Stimulated activated CD8-positive, alpha-beta memory T cell treated with anti-CD3 and anti-CD28 coated beads, Interleukin-7, amount 100 ng/mL, for 48 hours (primary cell): ENCODE measurements at regions not wholly inside any gene's neighbourhood (a gene's known extent, or its start where the extent isn't known, plus 50 kb on each side); places are given as distances from the start of the nearest gene placed in this dataset.
"Not testable (repeated sequence)": the region's sequence is repeated elsewhere in the genome, so short reads cannot be mapped to it uniquely, and the experiment has no call there.

Experiments used
- DNase-seq, 2 donors: peaks; one replicate each; pipeline ENCODE4 v3.0.0-alpha.2; 2020; ENCODE audit warnings: low read depth in 1 of 2; ENCODE audit errors: extremely low read depth in 1 of 2

GRCh38 chr12:13404631-13405473, 208.3 kb downstream of the EMP1 start:
- no peak for DNase-seq

GRCh38 chr12:13404111-13404628, 207.6 kb downstream of the EMP1 start:
- no peak for DNase-seq

DNA sequence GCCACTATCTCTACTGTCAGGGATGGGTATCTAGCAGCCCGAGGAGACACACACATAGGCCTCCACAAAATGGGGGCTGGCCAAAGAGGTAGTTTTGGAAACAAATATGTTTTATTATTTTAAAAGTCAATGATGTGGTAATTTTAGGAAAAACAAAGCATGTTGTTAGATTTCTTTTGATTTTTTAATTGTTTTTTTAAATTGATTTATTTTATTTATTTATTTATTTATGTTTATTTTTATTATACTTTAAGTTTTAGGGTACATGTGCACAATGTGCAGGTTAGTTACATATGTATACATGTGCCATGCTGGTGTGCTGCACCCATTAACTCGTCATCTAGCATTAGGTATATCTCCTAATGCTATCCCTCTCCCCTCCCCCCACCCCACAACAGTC, 194.8 kb downstream of the EMP1 start:
- not testable (repeated sequence) for DNase-seq

- no peak for DNase-seq
These were observed 194.4 kb downstream of the EMP1 start for GRCh38 chr12:13390918-13391317.

GRCh38 chr12:13390381-13390861, 193.9 kb downstream of the EMP1 start:
- DNase-seq, result no peak

DNA sequence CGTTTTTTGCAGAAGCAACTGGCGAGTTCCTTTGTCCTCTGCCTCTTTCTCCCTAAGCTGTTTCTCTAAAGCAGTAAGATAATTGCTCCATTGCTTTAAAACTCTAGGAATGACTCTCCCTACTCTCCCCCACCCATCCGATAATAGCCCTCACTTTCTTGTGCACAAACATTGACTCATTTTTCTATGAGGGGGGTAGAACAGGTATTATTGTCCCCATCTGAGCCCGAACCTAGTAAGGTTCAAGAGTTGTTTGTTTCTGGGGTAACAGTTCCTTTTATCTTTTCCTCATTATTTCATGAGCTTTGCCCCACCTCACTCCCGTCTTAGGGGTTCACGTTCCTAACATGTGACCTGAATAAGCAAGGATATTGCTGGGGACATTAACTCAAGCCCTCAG, 190.6 kb downstream of the EMP1 start:
- no peak for DNase-seq

DNA sequence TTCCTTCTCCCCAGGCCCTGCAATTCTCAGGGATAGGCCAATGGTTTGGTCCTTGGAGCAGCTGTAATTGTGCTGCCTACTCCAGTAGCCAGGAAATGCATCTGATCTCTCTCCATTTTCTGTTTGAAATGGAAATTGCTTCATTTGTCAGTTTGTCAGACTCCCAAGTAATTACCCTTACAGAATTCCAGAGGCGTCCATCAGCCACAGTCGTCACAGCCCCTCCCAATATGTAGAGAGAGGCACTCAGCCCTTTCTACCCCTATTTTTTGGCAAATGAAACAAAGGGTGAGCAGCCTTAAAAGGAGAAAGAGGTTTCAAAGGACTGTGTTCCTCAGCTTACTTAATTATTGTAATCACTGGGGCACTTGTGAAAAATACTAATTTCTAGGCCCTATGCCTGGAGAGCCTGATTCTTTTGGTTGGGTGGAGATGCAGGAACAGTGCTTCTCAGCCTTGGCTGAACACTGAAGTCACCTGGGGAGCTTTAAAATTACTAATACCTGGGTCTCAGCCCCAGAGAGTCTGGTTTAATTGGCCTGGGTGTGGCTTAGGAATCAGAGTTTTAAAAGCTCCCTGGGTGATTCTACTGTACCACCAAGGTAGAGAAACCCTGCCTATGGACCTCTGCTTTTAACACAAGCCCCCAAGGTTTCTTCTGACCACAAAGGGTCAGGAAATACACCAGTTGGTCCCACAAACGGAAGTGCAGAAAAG, 190.0 kb downstream of the EMP1 start:
- DNase-seq, result no peak

DNA sequence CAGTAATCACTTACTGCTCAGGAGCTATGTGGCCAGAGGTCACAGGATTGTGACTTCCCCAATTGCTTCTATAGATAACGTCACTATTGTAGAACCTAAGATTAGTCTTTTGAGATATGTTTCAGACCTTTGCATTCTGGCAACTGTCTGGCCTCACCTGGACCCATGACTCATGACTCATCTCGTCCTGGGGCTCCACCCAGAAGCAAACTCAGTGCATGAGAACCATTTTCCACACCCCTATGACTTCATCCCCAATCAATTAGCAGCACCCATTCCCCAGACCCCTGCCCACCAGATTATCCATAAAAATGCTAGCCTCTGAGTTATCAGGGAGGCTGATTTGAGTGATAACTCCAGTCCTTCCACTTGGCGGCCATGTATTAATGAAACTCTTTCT, 186.9 kb downstream of the EMP1 start:
- DNase-seq, result no peak

GRCh38 chr12:13380297-13380696, 183.8 kb downstream of the EMP1 start:
- no peak for DNase-seq

GRCh38 chr12:13379531-13380188, 183.1 kb downstream of the EMP1 start:
- no peak for DNase-seq

DNA sequence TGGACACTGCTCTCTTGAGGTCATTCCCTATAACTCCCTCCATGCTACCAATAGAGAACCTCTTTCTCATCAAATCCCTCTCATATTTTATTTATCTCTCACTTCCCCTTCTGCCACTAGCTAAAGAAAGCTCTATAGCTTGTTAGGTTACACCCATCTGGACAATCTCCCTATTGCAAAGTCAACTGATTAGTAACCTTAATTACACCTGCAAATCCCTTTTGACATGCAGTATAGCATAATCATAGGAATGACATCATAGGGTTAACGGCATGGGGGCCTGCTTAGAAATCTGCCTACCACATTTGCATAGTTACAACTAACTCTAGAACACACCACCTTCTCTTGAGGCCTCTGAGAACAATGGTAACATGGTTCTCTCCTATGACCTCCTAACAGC, 181.2 kb downstream of the EMP1 start:
- no peak for DNase-seq

- DNase-seq, result no peak
These were observed 180.3 kb downstream of the EMP1 start for GRCh38 chr12:13376610-13377373.

- no peak for DNase-seq
These were observed 179.2 kb downstream of the EMP1 start for GRCh38 chr12:13375583-13376345.

GRCh38 chr12:13374793-13375192, 178.3 kb downstream of the EMP1 start:
- DNase-seq, result no peak

DNA sequence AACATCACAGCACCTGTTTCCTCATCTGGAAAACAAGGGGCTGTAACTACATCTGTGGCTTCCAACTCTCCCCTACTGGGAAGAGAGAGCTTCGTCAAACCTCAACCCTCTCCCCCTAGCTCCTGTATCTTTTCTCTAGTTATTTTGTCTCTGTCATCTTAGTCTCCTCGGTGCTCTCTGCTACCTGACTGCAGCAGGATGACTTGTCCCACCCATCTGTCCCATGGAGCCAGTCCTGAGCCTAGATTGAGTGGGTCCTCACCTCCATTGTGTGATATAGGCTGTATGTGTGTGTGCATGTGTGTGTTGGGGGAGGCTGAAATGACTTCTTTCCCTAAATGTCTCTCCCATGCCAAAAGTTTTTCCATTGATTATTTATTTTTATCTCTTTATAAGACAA, 177.3 kb downstream of the EMP1 start:
- DNase-seq, result no peak

GRCh38 chr12:13373131-13373530, 176.6 kb downstream of the EMP1 start:
- no peak for DNase-seq

DNA sequence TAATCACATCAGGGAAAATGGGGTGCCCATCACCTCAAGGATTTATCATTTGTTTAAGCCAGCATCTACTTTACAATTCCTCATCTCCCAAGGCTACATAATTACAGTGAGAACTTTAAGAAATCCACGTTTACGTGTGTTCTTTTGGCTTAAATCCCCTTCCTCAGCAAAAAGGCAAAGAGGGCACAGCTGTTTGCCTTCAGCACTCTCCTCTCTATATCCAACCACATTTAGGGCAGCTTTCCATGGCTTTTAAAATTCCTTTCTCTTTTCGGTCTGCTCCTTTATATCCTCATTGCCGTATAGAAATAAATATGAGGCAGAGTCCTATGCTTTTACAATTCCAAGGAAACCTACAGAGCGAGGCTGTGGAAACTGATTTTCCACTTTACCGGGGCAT, 175.9 kb downstream of the EMP1 start:
- no peak for DNase-seq

DNA sequence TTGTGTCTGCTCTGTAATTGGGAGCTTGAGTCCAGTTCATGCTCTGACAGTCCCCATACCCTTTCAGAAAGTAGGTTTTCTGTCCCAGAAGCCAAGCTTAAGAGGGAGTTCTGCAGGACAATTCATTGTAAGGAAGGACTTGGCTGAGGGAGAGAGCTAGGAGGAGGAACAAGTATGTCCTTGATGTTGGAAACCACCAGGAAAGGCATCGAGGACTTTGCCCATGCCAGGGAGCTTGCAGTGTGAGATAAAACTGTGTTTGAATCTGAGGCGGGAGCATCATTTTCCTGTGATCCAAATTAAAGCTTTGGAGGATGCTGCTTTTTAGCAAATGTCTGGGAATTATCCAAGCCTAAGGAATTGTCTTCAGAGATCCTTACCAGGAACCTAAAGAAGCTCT, 175.3 kb downstream of the EMP1 start:
- no peak for DNase-seq

DNA sequence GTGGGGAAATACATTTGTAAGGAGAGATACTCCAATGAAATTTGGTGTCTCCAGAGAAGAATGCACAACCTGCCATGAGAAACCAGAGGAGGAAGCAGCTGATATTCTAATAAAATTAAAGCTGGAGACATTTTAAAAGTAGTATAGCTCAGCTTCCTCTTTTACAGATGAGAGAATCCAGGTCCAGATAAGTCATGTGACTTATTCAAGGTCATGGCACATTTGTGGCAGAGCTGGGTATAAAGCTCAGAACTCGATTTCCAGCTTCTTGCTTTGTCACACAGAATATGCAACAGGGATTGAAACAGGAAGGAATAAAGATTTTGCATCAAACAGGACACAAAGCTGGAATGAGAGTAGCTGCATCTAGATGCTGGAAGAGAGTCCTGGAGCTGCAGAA, 174.8 kb downstream of the EMP1 start:
- no peak for DNase-seq

GRCh38 chr12:13369474-13370056, 173.0 kb downstream of the EMP1 start:
- DNase-seq, result no peak
